Stimulated activated CD4-positive, alpha-beta T cell treated with anti-CD3 and anti-CD28 coated beads, Interleukin-15, amount 100 ng/mL, for 24 hours (primary cell): ENCODE measurements at regions not wholly inside any gene's neighbourhood (a gene's known extent, or its start where the extent isn't known, plus 50 kb on each side); places are given as distances from the start of the nearest gene placed in this dataset.
"Not testable (repeated sequence)": the region's sequence is repeated elsewhere in the genome, so short reads cannot be mapped to it uniquely, and the experiment has no call there.

Experiments used
- DNase-seq: peaks from one replicate; pipeline ENCODE4 v3.0.0-alpha.2; 2020

- no peak for DNase-seq
These were observed 299.7 kb downstream of the DLEU7 start for GRCh38 chr13:50543782-50544181.

DNA sequence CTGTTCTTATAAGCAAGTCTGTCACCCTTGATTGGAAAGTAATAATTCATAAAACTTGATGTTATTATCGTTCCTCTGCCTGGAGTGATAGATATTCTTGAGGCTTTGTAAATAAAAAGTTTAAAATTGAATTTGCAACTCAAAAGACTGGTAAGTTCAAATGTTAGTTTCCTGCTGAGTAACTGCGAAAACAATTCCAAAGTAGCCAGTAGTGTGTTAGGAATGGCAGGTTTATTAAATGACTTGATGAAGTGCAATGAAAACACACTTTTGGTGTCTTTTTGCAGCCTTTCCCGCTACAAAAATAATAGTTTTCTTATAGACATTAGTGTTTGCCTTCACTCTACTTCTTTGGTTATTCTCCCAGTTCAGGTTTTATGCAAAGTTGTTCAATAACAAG lies 299.3 kb downstream of the DLEU7 start:
- DNase-seq: no peak

GRCh38 chr13:50547175-50547574 lies 296.3 kb downstream of the DLEU7 start:
- not testable (repeated sequence) for DNase-seq

GRCh38 chr13:50548586-50548985 lies 294.9 kb downstream of the DLEU7 start:
- DNase-seq: no peak

GRCh38 chr13:50549221-50549942 lies 294.1 kb downstream of the DLEU7 start:
- DNase-seq: no peak

- no peak for DNase-seq
These were observed 293.3 kb downstream of the DLEU7 start for GRCh38 chr13:50550151-50550550.

DNA sequence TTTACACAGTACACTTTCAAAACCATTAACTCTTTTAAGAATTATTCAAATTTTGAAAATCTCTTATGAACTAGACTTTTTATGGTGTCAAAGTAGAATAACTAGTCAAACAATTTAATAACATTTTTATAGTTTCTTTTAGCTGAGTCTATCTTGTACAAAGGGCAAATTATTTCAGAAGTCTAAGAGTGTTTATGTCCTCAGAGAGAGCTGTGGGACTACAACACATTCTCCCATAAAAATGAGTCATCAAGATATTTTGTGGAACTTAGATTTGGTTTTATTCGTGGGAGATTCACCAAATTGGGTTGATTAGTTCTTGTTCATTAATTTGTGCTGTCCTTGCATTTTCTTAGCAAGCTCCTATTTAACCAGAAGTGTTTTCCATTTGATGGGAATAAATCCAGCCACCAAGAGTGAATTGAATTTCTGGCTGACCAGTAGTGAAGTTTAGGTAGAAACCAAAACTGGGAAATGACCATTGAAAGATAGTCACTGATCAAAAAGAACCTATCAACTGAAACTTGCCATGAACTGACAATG lies 291.0 kb downstream of the DLEU7 start:
- no peak for DNase-seq

GRCh38 chr13:50561739-50562138 lies 281.8 kb downstream of the DLEU7 start:
- no peak for DNase-seq

- no peak for DNase-seq
These were observed 276.8 kb downstream of the DLEU7 start for GRCh38 chr13:50566646-50567045.

- no peak for DNase-seq
These were observed 271.4 kb downstream of the DLEU7 start for GRCh38 chr13:50572129-50572528.

DNA sequence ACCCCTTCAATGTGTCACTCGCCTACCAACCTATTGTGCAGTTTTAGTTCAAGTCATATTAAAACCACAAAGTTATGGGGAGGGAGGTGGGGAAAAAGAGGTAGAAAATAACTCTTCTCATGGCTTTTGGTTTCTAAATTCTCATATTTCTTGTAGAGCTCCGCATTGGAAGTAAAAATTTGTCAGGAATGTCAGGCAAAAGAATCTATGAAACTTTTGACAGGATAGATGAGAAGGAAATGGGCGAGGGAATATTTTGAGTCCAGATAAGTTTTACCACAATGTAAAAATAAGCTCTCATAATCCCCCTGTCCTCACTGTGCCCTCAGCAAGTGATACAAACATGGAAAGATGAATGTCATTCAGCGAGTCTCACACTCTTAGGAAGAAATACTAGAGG lies 270.4 kb downstream of the DLEU7 start:
- DNase-seq: no peak

- DNase-seq: no peak
These were observed 268.8 kb downstream of the DLEU7 start for GRCh38 chr13:50574731-50575130.

GRCh38 chr13:50575138-50575537 lies 268.4 kb downstream of the DLEU7 start:
- DNase-seq: no peak

DNA sequence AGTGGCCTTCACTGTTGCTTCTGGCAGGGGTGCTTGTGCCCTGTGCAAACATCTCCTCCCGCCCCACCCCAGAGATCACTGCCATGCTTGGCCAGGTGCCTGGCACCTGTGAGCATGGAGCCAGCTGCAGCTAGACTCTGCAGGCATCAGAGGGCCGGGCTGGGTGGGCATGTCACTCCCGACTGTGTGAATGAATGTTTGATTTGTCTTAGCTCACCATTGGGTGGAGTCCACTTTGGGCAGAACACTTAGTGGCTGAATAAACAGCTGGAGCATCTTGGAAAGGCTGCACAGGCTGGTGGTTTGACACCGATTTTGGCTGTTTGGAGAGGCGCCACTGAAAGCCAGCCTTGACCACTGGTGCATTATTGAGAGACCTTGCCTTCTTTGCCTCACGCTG lies 267.3 kb downstream of the DLEU7 start:
- DNase-seq: no peak

- no peak for DNase-seq
These were observed 265.7 kb downstream of the DLEU7 start for GRCh38 chr13:50577806-50578205.

DNA sequence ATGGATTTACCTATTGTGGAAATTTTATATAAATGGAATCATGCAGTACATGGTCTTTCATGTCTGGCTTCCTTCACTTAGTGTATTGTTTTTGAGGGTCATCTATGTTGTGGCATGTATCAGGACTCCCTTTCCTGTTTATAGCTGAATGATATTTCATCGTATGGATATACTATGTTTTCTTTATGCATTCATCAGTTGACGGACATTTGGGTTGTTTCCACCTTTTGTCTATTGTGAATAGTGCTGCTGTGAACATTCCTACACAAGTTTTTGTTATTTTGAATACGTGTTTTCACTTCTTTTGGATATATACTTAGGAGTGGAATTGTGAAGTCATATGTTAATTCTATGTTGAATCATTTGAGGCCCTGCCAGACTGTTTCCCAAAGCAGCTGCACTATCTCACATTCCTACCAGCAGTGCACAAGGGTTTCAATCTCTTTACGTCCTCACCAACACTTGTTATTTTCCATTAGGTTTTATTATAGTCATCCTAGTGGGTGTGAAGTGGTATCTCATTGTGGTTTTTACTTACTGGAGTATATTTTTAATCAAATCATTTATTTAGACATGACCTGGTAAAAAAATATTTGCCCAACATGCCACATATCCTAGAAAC lies 262.7 kb downstream of the DLEU7 start:
- DNase-seq: no peak

DNA sequence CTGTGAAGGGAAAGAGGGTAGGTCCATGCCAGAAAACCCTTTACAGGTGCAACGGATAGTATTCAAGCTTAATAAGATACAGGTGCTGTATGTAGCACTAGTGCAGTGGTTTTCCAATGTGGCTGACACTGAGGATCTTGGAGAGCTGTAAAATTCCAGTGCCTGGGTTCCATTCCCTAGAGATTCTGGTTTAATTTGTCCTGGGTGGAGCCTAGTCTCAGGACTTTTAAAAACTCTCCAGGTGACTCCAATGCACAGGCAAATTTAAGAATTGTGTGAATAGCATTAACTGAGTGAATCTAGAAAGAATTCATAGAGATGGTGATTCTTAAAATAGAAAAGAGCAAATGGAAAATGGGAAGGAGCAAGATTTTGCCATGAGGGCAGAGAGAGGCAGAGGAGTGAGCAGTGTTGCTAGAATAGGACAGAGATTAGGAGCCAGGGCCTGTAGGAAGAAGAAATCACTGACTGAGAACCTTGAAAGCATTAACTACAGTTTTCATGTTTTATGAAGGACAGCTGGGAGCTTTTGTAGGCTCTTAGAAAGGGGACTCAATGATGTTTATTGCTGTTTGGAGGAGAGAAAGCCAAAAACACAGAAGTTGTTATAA lies 261.8 kb downstream of the DLEU7 start:
- no peak for DNase-seq

DNA sequence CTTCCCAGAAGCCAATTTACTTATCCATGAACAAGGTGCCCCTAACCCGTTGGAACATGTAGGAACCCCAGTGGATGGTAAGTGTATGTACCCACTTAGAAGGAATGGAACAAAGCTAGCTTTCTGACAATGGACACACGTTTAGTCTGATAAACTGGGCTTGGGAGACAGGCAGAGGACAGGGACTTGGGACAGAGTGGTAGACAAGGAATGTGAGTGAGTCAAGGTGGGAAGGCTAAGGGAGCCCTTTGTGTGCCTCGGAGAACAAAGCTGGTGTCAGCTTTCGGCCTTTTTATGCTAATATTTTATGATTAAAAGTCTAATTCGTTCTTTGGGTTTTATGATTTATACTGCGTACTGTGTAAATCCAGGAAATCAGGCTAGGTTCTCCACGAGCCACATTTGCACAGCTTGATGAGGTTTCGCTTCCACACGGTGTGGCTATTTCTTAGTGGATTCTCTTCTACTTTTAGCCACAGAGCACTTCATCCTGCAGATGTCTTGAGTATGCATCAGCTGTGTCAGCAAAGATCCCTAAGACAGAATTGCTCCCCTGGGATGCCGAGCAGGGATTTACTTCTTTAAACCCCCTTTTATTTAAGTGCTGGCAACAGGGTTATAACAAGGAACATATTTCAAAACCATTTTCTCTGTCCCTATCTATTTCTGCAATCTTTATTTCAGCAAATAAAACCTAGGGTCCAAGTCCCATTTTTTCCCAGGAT lies 258.5 kb downstream of the DLEU7 start:
- DNase-seq: no peak

DNA sequence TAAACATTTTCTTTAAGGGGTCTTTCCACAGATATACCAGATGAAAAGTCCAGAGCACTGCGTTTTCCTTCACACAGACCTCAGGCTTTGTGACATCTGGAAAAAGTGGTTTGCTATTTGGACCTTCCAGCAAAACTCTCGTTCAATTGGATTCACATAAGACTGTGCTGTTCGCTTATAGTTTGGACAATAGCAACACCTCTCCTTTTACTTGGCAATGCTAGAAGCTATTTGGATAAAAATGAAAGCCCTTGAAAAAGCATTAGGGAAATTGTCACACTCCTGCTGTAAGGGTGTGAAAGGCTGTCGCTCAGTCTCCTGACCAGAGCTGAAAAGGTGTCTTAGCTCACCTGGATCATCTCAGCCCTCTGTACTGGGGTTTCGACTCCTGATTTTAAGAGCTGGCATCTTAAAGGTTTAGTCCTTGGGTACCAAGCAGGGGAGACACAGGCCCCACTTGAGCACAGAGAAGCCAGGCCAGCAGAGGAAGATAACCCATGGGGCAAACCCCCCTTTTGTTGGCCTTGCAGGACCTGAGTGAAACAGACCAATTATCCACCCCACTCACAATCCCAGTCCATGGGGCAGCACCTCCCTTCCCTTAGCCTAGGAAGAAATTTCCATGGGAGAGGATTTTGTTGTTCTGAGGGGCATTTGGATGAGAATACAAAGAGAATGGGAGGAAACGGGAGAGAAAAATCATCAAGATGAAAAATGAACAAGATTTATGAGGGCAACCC lies 257.6 kb downstream of the DLEU7 start:
- DNase-seq: no peak

DNA sequence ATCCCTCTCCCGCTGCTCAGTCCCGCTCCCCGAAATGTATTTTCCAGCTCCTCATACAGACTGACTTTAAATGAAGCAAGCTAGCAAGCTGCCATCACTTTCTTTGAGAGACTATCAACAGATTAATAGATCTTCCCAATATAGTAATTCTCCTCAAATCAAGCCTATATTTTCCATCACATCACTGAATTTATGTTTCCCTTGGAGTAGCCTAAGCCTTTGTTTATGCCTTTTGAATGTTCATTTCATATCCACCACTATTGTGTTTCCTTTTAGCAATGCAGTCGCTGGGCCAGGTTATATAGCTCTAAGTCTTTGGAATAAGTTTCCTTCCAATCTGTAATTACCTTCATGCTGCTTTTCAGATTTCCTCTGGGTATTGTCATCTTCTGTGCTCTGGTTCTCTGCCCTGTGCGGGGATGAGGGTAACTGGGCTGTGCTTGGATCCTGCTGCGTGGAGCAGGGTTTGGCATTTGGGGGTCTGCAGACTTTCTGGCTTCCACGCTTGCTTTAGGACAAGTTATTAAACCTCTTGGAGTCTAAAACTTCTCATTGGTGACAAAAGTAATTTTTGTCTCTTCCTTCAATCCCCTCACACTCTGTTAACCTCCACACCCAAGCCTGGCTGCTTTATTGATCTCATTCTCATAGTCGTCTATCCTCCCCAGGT lies 256.9 kb downstream of the DLEU7 start:
- DNase-seq: no peak

DNA sequence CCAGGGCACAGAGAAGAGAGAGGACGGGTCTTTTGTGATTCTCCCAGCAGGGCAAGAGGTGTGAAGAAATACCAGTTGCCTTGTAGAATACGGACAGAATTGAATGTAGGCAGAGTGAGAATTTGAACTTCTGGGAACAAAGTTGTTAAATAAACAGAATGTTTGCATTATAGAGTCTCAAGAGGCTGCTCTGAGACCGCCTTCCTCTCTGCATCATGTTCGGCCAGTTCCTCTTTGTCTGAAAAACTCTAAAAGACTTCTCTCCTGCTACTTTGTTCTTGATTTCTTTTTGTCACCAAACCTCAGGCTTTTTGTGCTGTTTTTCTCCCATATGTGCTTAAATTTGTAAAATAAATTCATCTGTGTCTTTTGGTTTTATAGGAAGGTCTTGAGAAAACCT lies 256.4 kb downstream of the DLEU7 start:
- no peak for DNase-seq
